ENCODE measurements at regions not wholly inside any gene's neighbourhood (a gene's known extent, or its start where the extent isn't known, plus 50 kb on each side); places are given as distances from the start of the nearest gene placed in this dataset.

DNA sequence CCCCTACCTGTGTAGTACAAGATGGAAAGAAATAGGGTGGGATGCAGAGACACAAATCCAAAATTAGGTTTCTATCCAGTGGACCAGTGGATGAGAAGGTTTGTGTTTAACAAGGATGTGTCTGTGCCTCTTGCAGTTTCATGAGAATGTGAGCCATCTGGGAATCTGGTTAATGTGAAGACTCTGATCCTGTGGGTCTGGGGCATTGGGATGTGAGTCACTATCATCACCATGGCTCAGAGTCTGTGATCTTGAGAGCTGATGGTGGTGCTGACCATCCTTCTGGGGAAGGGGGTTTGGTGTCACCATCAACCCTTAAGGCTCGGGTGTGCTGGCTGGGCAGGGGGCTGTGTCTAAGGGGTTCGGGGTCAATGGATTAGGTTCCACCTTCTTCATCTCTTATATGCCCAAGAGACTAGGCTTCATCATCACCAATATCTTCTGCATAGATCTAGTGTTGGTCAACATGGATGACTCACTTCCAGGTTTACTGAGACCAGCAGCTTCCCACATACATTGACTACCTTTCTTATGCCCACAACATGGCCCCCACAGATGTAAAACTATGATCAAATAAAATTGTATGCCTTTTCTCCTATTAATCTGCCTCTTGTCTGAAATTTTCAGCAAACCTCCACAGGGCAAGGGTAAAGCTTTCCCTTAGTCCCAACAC is 65.7 kb upstream of the MID1 start:
- no peak for TF ChIP-seq POLR2A (IDR thresholded peaks at IDR 0.05)
- TF ChIP-seq, protein P1, sequence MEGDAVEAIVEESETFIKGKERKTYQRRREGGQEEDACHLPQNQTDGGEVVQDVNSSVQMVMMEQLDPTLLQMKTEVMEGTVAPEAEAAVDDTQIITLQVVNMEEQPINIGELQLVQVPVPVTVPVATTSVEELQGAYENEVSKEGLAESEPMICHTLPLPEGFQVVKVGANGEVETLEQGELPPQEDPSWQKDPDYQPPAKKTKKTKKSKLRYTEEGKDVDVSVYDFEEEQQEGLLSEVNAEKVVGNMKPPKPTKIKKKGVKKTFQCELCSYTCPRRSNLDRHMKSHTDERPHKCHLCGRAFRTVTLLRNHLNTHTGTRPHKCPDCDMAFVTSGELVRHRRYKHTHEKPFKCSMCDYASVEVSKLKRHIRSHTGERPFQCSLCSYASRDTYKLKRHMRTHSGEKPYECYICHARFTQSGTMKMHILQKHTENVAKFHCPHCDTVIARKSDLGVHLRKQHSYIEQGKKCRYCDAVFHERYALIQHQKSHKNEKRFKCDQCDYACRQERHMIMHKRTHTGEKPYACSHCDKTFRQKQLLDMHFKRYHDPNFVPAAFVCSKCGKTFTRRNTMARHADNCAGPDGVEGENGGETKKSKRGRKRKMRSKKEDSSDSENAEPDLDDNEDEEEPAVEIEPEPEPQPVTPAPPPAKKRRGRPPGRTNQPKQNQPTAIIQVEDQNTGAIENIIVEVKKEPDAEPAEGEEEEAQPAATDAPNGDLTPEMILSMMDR (IDR thresholded peaks at IDR 0.05): no peak

Measured in esophagus squamous epithelium (tissue), 4 donors.